GM18520 (cell line): ENCODE measurements at regions not wholly inside any gene's neighbourhood (a gene's known extent, or its start where the extent isn't known, plus 50 kb on each side); places are given as distances from the start of the nearest gene placed in this dataset.
"Not testable (repeated sequence)": the region's sequence is repeated elsewhere in the genome, so short reads cannot be mapped to it uniquely, and the experiment has no call there.

Experiments
- ATAC-seq: cut with Tn5 transposase; IDR thresholded peaks from one replicate; pipeline ENCODE4 v1.9.1; 2021; ENCODE audit not compliant: unreplicated experiment

GRCh38 chr1:95584315-95584714 is 350.3 kb downstream of the RWDD3 start:
- ATAC-seq: no peak

- no peak for ATAC-seq
Measured at GRCh38 chr1:95604771-95605170, 370.8 kb downstream of the RWDD3 start.

GRCh38 chr1:95614197-95614596 is 380.2 kb downstream of the RWDD3 start:
- no peak for ATAC-seq

GRCh38 chr1:95615421-95615820 is 381.4 kb downstream of the RWDD3 start:
- no peak for ATAC-seq

GRCh38 chr1:95620076-95620475 is 386.1 kb downstream of the RWDD3 start:
- no peak for ATAC-seq

- no peak for ATAC-seq
Measured at GRCh38 chr1:95622609-95623008, 388.6 kb downstream of the RWDD3 start.

GRCh38 chr1:95625224-95625623 is 391.2 kb downstream of the RWDD3 start:
- no peak for ATAC-seq

- ATAC-seq: no peak
Measured at GRCh38 chr1:95627244-95627643, 393.2 kb downstream of the RWDD3 start.

- no peak for ATAC-seq
Measured at GRCh38 chr1:95631695-95632094, 397.7 kb downstream of the RWDD3 start.

- no peak for ATAC-seq
Measured at GRCh38 chr1:95635811-95636210, 401.8 kb downstream of the RWDD3 start.

GRCh38 chr1:95636897-95637296 is 402.9 kb downstream of the RWDD3 start:
- no peak for ATAC-seq

- no peak for ATAC-seq
Measured at GRCh38 chr1:95640746-95641145, 406.7 kb downstream of the RWDD3 start.

- no peak for ATAC-seq
Measured at GRCh38 chr1:95641386-95641785, 407.4 kb downstream of the RWDD3 start.

GRCh38 chr1:95642035-95642434 is 408.0 kb downstream of the RWDD3 start:
- ATAC-seq: no peak

- ATAC-seq: no peak
Measured at GRCh38 chr1:95643071-95643470, 409.1 kb downstream of the RWDD3 start.

- ATAC-seq: not testable (repeated sequence)
Measured at GRCh38 chr1:95645126-95645525, 411.1 kb downstream of the RWDD3 start.

- ATAC-seq: no peak
Measured at GRCh38 chr1:95650631-95651030, 416.6 kb downstream of the RWDD3 start.

GRCh38 chr1:95652423-95652965 is 418.5 kb downstream of the RWDD3 start:
- no peak for ATAC-seq

- no peak for ATAC-seq
Measured at GRCh38 chr1:95653618-95654017, 419.6 kb downstream of the RWDD3 start.

GRCh38 chr1:95655321-95656020 is 421.5 kb downstream of the RWDD3 start:
- no peak for ATAC-seq

GRCh38 chr1:95657248-95657647 is 423.2 kb downstream of the RWDD3 start:
- no peak for ATAC-seq

GRCh38 chr1:95659166-95659565 is 425.2 kb downstream of the RWDD3 start:
- ATAC-seq: no peak

- no peak for ATAC-seq
Measured at GRCh38 chr1:95659588-95659987, 425.6 kb downstream of the RWDD3 start.
